Lower lobe of right lung (tissue), 2 donors: ENCODE measurements at regions not wholly inside any gene's neighbourhood (a gene's known extent, or its start where the extent isn't known, plus 50 kb on each side); places are given as distances from the start of the nearest gene placed in this dataset.

ENCODE experiments used
- ATAC-seq, 2 donors: fragments of 200-7000 bp; cut with Tn5 transposase; one replicate each; pipeline ENCODE4 v1.9.1; 2020 to 2022; ENCODE audit warnings: mild to moderate bottlenecking in 2 of 2, moderate library complexity in 2 of 2
- DNase-seq: peaks from one replicate; pipeline ENCODE4 v3.0.0-alpha.2; 2020
- H3K27ac ChIP-seq: fragments of 200-600 bp; one replicate; pipeline ENCODE4 v1.8.0; 2022
- H3K27me3 ChIP-seq: fragments of 200-600 bp; one replicate; pipeline ENCODE4 v1.8.0; 2022; ENCODE audit warnings: low read depth
- H3K36me3 ChIP-seq: fragments of 200-600 bp; one replicate; pipeline ENCODE4 v1.8.0; 2022; ENCODE audit warnings: mild to moderate bottlenecking
- H3K4me1 ChIP-seq: fragments of 200-600 bp; one replicate; pipeline ENCODE4 v1.8.0; 2022
- H3K4me3 ChIP-seq: fragments of 200-600 bp; one replicate; pipeline ENCODE4 v1.8.0; 2022; ENCODE audit warnings: mild to moderate bottlenecking
- H3K9me3 ChIP-seq: fragments of 200-600 bp; one replicate; pipeline ENCODE4 v1.8.0; 2022
- intact Hi-C: fragments of 100-400 bp; cut with DNase I; formaldehyde crosslinking; loops from one replicate; pipeline ENCODE4 v1.11.0; 2022
- TF ChIP-seq, protein P1 (sequence below): fragments of 200-600 bp; IDR thresholded peaks from one replicate; pipeline ENCODE4 v1.8.0; 2022; ENCODE audit warnings: antibody characterized with exemption, mild to moderate bottlenecking
- donor health status: DM: no; HTN: yes; CAD: no; lungs with severe emphysema.

DNA sequence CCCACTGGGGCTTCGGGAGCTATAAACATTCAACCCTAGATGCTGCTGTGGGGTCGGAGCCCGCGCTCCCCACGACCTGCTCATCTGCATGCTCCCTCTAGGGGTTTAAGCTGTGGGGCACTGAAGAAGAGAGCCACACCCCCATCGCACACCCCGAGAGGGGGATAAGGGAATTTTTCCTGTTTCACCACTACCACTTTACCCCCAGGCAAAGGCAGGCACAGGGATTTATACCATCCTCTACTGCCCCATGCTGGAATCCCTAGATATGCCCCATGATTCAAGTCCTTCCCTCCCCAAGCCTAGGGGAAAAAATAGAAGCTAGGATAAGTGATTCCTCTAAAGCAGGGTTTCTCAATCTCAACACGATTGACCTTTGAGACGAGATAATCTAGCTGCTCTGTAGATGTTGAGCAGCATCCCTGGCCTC lies 59.9 kb upstream of the CCDC60 start:
- Histone ChIP-seq H3K4me1 (no peaks in the 10 kb centered on the region), H3K36me3 (no peaks in the 10 kb centered on the region), H3K27ac (no peak overlapping the region), H3K27me3 (no peaks in the 10 kb centered on the region), H3K9me3 (no peaks in the 10 kb centered on the region), H3K4me3 (no peak overlapping the region)
- TF ChIP-seq, protein P1, sequence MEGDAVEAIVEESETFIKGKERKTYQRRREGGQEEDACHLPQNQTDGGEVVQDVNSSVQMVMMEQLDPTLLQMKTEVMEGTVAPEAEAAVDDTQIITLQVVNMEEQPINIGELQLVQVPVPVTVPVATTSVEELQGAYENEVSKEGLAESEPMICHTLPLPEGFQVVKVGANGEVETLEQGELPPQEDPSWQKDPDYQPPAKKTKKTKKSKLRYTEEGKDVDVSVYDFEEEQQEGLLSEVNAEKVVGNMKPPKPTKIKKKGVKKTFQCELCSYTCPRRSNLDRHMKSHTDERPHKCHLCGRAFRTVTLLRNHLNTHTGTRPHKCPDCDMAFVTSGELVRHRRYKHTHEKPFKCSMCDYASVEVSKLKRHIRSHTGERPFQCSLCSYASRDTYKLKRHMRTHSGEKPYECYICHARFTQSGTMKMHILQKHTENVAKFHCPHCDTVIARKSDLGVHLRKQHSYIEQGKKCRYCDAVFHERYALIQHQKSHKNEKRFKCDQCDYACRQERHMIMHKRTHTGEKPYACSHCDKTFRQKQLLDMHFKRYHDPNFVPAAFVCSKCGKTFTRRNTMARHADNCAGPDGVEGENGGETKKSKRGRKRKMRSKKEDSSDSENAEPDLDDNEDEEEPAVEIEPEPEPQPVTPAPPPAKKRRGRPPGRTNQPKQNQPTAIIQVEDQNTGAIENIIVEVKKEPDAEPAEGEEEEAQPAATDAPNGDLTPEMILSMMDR: no peak
- no peak for DNase-seq
- intact Hi-C loops: no loop called here
- no peak for ATAC-seq

DNA sequence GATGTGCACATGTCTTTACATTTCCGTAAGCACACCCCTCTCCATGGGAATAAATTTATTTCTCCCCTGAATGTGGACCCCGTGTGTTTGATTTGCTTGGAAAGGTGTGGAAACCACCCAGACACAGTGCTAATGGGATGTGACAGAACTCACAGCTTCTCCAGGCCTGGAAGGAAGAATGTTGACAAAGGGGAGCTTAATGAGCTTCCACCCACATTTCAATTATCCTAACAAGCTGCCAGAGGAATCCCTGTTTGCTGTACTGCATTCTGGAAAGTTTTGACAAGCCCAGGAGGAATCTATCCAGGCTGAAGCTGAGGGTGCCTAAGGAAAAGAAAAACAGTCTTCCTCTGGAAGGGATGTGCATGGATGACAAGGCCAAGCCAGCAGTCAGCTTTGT lies 51.2 kb upstream of the CCDC60 start:
- intact Hi-C loops: no loop called here
- H3K4me3 ChIP-seq: no peak overlapping the region
- H3K27ac ChIP-seq: no peak overlapping the region
- H3K4me1 ChIP-seq: no peaks in the 10 kb centered on the region
- TF ChIP-seq, protein P1: no peak
- no peaks in the 10 kb centered on the region for H3K36me3 ChIP-seq
- no peaks in the 10 kb centered on the region for H3K9me3 ChIP-seq
- no peak for ATAC-seq
- no peaks in the 10 kb centered on the region for H3K27me3 ChIP-seq
- no peak for DNase-seq
